GM18909 (cell line): ENCODE measurements at regions not wholly inside any gene's neighbourhood (a gene's known extent, or its start where the extent isn't known, plus 50 kb on each side); places are given as distances from the start of the nearest gene placed in this dataset.

Source experiments
- ATAC-seq: cut with Tn5 transposase; IDR thresholded peaks from one replicate; pipeline ENCODE4 v1.9.1; 2021; ENCODE audit warnings: mild to moderate bottlenecking; ENCODE audit not compliant: unreplicated experiment, poor library complexity

DNA sequence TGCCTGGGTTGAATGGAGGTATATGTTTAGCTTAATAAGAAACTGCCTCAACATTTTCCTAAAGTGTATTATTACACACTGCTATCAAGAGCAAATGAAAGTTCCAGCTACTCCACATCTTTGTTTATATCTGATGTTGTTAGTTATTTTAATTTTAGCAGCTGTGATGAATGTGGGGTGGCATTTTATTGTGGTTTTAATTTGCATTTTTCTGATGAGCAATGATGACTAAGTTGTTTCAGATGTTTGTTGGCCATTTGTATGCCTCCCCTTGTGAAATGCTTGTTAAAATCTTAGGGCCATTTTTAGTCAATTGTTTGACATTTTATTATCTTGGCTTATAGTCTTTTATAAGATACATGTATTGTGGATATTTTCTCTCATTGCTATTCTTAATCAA lies 260.4 kb upstream of the SLCO3A1 start:
- ATAC-seq: no peak

DNA sequence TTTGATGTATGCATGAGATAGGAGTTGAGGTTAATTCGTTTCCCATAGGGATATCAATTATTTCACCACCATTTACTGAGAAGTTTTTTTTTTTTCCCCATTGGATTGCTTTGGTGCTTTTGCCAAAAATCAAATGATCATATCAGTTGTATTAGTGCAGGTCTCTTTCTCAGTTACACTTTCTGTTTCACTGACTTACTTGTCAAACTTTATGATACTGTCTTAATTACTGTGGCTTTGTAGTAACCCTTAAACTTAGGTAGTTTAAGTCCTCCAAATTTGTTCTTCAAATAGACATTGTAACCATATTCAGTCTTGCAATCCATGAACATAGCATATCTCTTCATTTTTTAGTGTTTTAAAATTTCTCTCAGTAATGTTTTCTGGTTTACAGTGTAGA lies 259.9 kb upstream of the SLCO3A1 start:
- ATAC-seq: no peak

DNA sequence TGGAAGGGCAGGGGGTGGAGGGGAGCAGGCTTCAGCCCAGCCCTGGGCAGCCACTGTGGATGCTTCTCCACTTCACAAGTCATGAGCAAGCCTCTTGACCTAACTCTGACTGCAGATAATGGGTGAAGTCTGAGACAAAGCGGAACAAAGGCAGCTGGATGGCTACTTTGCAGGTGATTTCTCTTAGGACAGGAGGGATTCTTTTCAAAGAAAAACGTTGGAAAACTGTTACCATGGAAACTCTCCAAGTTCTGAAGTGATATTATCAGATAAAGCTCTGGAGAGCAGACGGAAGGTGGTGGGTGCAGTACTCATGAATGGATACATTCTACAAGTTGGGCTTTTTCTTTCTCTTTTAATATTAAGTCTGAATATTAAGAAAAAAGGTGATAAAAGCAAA lies 254.2 kb upstream of the SLCO3A1 start:
- no peak for ATAC-seq

DNA sequence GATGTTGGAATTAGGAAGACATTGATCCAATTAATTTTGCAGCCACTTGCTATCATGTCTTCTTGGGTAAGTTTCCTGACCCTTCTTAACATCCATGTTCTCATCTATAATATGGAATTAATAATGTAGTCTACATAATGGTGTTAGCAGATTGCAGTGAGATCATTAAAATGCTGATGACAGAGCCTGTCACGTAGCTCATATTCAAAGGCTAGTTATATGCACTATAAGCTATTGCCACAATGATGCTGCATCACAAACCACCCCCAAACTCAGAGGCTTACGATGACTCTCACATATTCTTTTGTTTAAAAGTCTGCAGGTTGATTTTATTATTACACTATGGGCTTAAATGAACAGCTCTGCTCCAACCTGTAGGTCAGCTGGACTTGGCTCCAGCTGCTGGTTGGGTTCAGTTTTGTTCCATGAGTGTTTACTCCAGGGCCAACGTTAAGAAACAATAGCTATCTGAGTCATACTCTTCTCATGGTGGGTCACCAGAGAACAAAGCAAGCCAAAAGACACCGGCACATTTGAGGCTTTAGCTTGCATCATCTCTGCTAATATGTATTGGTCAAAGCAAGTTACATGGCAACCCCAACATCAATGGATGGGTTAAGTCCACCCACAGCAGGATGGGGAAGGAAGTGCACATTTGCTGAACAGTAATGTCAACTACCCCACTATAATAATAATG lies 250.0 kb upstream of the SLCO3A1 start:
- no peak for ATAC-seq

DNA sequence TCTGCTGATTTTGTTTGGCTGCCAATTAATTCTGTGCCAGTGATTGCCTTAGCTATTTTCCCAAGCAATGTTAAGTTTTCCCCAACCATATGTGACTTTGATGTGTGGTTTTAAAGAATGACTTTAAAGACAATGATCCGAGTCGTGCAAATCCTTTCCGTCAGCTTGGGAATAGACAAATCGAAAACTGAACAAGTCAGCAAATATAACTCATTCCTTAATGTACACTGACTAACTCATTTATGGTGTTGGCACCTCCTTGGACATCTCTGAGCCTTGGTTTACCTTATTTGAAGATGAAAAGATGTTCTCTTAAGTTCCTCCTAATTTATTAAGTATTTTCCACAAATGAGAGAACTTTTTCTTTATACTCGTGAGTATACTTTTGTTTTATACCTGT lies 249.4 kb upstream of the SLCO3A1 start:
- ATAC-seq: no peak

DNA sequence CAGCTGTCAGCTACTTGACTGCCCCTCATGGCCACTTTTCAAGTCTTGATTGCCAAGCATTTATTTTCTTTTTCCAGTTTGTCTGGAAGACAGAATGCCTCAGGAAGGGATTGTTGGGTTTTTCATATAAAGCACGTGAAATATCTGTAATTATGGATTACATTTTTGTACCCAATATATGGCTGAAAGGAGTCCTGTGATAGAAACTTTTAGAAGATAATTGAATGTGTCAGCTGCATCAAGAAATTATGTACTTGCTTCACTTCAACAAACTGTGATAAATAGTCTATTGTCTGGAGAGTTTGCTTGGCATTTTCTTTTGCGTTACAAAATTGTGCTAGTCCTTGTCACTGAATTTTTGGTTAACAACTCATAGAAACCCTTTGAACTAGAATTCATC lies 247.9 kb upstream of the SLCO3A1 start:
- ATAC-seq: no peak

DNA sequence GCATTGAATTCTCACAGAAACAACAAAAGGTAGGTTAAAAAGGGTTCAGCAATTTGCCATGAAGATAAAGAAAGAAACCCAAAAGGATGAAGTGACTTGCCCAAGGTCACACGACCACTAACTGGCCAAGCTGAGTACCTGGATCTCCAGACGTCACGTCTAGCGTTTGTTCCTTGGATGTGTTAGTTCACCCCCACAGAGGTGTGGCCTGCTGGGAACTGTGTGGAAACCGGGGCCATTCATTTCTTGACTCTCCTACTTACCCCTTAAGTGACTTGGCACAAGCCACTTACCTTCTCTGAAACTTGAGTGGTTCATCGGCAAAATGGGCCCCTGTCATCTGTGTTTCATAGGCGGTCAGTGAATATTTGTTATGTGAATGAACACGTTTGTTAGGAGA lies 244.3 kb upstream of the SLCO3A1 start:
- no peak for ATAC-seq

DNA sequence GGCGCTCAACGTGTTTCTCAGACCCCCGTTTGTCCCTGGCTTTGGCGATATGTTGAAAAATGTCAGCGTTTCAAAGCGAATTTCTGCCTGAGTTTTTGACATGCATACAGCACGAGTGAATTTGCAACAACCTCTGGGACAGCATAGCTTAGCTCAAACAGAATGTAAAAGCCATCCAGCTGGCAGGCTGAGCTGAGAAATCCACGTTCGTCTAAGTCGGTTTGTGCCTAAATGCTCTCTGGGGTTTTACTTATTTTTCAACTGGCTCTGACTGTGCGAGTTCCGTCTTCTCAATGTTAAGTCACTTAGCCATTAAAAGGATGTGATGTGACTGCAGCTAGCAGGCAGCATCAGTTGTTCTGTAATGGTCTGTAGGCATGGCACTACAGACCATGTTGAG lies 243.5 kb upstream of the SLCO3A1 start:
- no peak for ATAC-seq

DNA sequence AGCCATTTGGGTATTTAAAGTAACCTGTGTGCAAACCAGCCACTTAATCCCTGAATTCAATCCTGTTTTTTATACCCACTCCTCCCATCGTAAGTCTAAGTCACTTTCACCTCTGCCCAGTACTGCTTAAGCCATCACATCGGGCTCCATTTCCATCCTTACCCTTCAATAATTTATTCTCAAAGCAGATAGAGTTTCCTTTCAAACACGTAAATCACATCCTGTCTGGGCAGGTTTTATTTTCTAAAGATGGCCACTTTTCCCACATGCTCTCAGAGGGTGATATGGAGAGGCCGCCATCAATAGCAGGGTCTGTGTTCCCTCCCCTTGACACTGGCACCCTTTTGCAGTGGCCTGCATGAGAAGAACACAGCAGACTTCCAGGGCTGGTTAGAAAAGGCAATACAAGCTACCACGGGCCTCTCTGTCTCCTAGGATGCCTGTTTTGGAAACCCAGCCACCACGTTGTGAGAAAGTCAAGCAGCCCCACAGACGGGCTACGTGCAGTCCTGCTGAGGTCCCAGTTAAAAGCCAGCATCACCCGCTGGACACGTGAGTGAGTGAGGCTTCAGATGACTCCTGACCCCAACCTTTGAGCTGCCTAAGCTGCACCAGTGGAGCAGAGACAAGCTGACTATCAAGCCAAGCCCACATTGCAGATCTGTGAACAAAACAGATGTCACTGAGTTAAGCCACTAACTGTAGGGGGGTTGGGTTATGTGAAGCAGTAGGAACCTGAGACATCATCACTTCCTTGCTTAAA lies 241.8 kb upstream of the SLCO3A1 start:
- ATAC-seq: no peak

DNA sequence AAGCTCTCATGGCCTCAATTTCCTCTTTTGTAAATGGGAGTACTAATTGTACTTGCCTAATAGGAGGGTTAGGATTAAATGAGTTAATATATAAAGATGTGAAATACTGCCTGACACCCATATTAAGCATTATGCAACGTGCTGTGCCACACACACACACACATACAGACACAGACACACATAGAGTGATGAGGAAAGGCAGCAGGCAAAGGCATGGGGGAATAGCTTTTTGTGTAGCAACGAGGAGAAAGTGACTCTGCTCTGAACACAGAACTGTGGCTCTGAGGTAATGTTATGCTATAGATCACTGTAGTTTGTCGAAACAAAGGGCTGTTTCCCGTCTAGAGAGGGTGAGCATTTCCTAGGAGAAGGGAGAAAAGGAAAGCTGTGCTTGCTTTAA lies 233.3 kb upstream of the SLCO3A1 start:
- ATAC-seq: no peak

DNA sequence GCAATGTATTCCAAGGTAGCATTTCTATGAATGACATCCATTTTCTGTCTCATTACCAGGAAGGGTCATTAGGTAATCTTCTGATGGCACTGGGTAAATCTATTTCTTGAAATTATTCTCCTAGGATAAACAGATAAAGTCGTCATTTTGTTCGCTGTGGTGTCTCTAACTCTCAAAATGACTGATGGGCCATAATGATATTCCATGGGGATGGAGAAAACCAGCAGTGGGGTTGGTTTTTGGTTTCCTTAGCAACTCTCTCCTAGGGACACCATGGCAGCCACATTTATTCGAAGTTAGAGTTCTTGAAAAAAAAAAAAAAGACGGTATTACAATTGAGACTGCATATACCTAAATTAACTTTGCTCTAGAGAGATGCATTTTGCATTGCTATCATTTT lies 231.3 kb upstream of the SLCO3A1 start:
- no peak for ATAC-seq

DNA sequence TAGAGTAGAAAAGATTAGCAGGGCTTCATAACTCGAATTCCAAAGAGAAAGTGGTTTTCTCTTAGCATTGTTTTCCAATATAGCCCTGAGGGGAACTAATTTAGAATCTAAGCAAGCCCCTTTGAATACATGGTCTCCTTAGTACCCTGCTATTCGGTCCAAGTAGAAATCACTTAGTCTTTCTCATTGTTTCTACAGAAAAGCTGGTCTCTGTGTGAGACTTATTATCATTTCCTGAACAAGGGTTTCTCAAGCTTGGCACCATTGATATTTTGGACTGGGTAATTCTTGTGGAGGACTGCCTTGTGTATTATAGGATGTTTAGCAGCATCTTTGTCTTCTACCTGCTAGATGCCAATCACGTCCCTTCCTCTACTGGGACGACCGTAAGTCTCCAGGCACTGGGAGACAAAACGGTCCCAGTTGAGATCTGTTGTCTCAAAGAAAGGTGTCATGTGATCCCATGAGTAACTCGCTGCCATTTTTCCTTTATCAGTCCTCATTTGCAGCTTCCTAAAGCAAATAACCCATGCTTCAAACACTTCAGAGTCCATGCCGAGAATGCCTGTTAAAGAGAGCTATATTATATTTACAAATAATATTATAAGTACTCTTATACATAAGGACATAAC lies 230.7 kb upstream of the SLCO3A1 start:
- no peak for ATAC-seq

DNA sequence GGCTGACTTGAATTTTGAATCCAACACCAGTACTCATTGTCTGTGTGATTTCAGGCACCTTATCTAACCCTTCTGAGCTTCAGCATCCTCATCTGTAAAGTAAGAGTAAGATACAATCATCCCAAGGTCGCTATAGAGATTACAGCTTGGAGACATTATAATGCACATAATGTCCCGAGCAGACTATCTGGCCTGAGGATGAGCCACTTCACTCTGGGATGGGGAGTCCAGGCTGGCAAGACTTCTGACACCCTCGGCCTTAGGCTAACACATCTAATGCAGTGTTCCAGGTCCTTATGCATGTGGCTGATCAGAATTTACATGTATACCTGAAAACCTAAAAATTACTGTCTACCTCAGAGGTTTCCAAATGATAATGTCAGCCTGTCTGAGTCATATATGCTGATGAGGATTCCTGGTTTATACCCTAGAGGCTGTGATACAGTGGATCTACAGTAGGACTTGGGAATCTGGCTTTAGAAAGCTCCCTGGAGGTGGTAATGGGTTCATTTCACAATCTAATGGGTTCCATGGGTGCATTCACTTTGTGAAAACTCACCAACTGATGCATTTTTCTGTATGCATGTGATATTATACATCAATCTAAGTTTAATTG lies 229.0 kb upstream of the SLCO3A1 start:
- no peak for ATAC-seq

DNA sequence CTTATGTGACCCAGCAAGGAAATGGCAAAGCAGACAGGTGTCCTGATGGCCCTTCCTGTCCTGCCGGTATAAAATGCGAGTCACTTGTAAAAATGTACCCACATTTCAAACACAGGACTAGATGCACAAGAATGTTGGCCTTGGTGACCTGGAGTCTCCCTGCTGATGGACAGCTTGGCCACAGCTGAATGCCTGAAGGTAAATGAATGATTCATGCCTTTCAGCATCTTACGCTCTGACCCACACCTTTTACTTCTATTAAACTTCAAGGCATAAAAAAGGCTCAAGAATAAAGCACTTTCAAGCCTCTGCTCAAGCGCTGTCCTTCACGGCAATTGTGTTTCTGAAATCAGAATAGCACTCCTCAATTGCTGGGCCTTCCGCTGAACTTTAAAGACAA lies 228.0 kb upstream of the SLCO3A1 start:
- ATAC-seq: no peak

DNA sequence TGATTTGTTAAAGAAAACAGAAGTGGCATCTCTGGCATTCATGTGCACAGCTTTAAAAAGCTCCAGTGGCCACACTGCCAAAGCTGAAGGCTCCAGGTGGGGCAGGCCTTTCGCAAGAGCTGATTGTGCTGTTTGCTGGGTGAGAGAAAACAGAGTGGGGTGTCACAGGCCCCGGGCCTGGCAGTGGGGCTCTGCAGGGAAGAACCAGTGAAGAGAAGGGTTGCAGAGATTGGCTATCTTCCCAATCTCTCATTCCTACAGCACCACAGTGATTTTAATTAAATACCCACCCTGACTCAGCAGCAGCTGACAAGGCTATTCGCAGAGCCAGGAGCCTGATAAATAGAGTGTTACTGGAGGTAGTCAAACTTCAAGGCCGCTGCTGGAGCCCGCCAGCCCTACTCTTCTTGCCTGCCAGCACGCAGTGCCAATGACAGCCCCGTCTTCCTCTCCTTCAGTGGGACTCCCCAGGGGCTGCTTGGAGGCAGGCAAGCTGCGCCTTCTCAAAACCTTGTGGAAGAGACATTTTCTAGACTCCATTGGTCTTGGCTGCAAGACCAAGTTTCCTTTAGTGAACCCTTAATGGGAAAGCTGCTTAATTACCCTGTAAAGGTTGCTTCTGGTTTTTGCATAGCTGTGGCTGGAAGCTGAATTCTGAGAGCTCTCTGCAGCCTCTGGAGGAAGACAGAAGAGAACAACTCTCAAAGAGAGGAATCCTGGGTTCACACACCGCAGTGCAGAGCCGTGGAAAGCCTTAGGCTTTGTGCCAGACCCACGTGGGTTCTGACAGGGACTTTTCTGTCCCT lies 225.8 kb upstream of the SLCO3A1 start:
- ATAC-seq: no peak

DNA sequence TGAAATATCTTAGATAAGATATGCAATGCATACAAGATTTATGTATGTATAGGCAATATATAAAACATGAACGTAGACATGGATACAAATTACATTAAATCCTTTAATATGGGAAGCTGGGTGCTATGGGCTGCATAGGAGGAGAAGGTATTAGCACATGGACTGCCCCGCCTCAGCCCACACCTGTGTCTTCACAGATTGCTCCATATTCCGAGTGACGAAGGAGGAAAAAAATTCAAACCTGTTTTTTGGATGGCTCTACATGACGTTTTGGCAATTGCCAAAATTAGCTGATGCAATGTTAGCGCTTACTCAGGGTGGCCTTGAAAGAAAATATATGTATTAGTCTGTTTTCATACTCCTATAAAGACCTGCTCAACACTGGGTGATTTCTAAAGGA lies 223.4 kb upstream of the SLCO3A1 start:
- no peak for ATAC-seq

DNA sequence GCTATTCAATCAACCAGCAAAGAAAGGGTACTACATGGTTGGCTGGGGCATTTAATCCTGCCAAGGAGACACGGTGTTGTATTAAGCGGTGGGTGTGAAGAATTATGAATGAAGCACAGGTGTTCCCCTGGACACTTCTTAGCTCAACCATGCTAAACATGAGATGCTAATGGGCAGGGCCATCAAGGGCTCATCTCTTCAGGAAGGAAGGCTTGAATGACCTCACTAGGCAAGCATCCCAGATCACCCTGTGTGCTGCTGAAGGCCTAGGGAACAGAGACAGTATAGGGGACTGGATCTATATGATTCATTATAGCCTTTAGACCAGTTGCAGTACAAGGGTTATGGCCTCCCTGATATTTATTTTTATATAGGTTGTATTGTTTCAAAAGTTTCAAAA lies 221.3 kb upstream of the SLCO3A1 start:
- ATAC-seq: no peak

DNA sequence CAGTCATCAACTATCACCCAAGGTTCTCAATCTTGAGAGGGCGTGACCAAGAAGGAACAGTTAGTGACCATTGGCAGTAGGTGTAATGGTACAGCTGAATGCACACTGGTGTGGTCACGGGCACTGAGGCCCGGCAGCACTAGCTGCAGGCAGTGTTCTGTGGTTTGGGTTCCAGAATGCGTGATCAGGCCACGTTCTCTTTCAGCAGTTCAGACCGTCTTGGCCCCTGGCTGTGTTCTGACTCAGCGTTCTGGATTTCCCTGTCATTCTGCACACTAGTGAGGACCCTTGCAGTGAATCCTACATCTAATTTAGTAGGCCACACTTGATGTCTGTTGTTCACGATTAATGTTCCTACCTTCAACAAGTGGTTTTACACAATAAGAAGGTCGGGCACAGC lies 220.5 kb upstream of the SLCO3A1 start:
- no peak for ATAC-seq

DNA sequence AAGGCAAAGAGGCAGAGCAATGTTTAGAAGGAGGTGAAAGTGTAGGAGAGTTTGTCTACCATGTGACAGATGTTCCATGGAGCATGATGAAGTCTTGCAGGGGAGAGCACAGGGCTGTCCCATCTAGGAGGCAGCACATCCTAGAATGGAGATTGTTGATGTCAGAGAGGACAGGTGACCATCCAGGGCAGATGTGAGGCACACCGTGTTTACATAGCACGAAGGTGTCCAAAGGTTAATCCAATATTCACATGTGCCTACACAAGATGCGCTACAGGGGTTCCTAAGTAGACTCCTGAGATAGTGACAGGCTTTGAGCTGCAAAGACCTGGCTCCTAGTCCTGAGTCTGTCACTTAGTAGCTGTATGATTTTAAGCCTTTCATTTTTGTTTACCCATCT lies 219.3 kb upstream of the SLCO3A1 start:
- no peak for ATAC-seq

DNA sequence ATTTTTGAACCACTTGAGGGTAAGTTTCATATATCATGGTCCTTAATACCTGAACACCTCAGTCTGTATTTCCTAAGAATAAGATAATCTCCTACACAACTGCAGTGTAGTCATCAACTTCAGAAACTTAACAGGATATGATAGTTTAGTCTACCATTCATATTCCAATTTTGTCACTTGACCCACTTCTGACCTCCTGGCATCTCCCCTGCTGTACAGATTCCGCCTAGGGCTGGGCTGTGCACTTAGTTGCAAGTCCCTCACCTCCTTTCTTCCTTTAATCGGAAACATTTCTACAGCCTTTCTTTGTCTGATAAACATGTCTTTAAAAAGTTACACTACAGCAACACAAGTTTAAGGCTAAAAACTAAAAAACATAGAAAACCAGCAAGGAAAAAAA lies 218.4 kb upstream of the SLCO3A1 start:
- ATAC-seq: no peak
